Breast epithelium (tissue), 3 donors: ENCODE measurements at regions not wholly inside any gene's neighbourhood (a gene's known extent, or its start where the extent isn't known, plus 50 kb on each side); places are given as distances from the start of the nearest gene placed in this dataset.

Experiments used
- POLR2A ChIP-seq: fragments of 450-650 bp; IDR thresholded peaks from one replicate; pipeline ENCODE4 v1.6.1; 2016; ENCODE audit warnings: antibody characterized with exemption, mild to moderate bottlenecking, moderate library complexity
- TF ChIP-seq, protein P1 (sequence below), 3 donors: fragments of 450-650 bp; IDR thresholded peaks; one replicate each; pipeline ENCODE4 v1.5.1; 2016 to 2017; ENCODE audit warnings: antibody characterized with exemption in 3 of 3, mild to moderate bottlenecking in 3 of 3, moderate library complexity in 3 of 3

DNA sequence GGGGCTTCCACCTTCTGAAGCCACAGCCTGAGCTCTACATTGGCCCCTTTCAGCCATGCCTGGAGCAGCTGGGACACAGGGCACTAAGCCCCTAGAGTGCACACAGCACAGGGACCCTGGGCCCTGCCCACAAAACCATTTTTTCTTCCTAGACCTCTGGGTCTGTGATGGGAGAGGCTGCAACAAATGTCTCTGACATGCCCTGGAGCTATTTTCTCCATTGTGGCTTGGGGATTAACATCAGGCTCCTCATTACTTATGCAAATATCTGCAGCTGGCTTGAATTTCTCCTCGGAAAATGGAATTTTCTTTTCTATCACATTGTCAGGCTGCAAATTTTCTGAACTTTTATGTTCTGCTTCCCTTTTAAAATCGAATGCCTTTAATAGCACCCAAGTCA lies 795.7 kb downstream of the LTN1 start:
- TF ChIP-seq, protein P1, sequence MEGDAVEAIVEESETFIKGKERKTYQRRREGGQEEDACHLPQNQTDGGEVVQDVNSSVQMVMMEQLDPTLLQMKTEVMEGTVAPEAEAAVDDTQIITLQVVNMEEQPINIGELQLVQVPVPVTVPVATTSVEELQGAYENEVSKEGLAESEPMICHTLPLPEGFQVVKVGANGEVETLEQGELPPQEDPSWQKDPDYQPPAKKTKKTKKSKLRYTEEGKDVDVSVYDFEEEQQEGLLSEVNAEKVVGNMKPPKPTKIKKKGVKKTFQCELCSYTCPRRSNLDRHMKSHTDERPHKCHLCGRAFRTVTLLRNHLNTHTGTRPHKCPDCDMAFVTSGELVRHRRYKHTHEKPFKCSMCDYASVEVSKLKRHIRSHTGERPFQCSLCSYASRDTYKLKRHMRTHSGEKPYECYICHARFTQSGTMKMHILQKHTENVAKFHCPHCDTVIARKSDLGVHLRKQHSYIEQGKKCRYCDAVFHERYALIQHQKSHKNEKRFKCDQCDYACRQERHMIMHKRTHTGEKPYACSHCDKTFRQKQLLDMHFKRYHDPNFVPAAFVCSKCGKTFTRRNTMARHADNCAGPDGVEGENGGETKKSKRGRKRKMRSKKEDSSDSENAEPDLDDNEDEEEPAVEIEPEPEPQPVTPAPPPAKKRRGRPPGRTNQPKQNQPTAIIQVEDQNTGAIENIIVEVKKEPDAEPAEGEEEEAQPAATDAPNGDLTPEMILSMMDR (IDR thresholded peaks at IDR 0.05), result no peak
- no peak for TF ChIP-seq POLR2A
